Endothelial cell of umbilical vein (primary cell): ENCODE measurements at regions not wholly inside any gene's neighbourhood (a gene's known extent, or its start where the extent isn't known, plus 50 kb on each side); places are given as distances from the start of the nearest gene placed in this dataset.

Experiments used
- BruUV-seq: library from RNA; stranded (reverse); fragments of 400-500 nt; replicated peaks from 2 replicates; lab custom pipeline; 2021; lab: Mats Ljungman, UMichigan
- CTCF ChIA-PET: fragments of 300-600, 350-600 bp; sonication (Branson Sonifier 250); formaldehyde crosslinking; loops from one replicate; lab custom pipeline; 2021; ENCODE audit warnings: antibody characterized with exemption, inconsistent platforms; lab: Charles Lee
- POLR2A ChIA-PET: fragments of 300-600, 350-600 bp; sonication (Branson Sonifier 250); formaldehyde crosslinking; loops from one replicate; lab custom pipeline; 2021; ENCODE audit warnings: antibody characterized with exemption, inconsistent platforms; lab: Charles Lee
- DNase-seq: peaks from one replicate; pipeline ENCODE4 v3.0.0-alpha.2; 2011; ENCODE audit warnings: low read depth, low spot score
- FAIRE-seq: peaks from 2 replicates; lab custom pipeline; 2011; peaks lifted over from hg19 to GRCh38; lab: Jason Lieb, UNC
- H2AFZ ChIP-seq: 2 replicates; pipeline ENCODE4 v1.6.0; 2012; ENCODE audit warnings: low read depth, low read length, control low read depth, inconsistent platforms
- H3K27ac ChIP-seq: 2 replicates; pipeline ENCODE4 v1.5.1; 2011; ENCODE audit warnings: low read depth, mild to moderate bottlenecking, control low read depth, low read length, moderate library complexity; ENCODE audit not compliant: insufficient read depth
- H3K27me3 ChIP-seq, 2 experiments: 2 replicates each; pipeline versions ENCODE4 v1.6.0 to v1.6.1; 2011; ENCODE audit warnings: low read length in 2 of 2, mixed read lengths in 1 of 2; ENCODE audit not compliant: control insufficient read depth in 2 of 2, insufficient read depth in 2 of 2
- H3K36me3 ChIP-seq, 2 experiments: 2 replicates in 1 of 2; 3 replicates in 1 of 2; pipeline ENCODE4 v1.5.1; 2011; ENCODE audit warnings: low read length in 2 of 2, mild to moderate bottlenecking in 1 of 2, moderate library complexity in 1 of 2; ENCODE audit not compliant: control insufficient read depth in 2 of 2, insufficient read depth in 2 of 2; ENCODE audit errors: extremely low read depth in 1 of 2
- H3K4me1 ChIP-seq: 3 replicates; pipeline ENCODE4 v1.5.1; 2011; ENCODE audit warnings: mild to moderate bottlenecking, low read length; ENCODE audit not compliant: control insufficient read depth, insufficient read depth; ENCODE audit errors: extremely low read depth
- H3K4me2 ChIP-seq: 2 replicates; pipeline ENCODE4 v1.6.1; 2011; ENCODE audit warnings: low read length, control low read depth, mixed read lengths; ENCODE audit not compliant: insufficient read depth
- H3K4me3 ChIP-seq, 3 experiments: fragments of 200-600 bp in 1 of 3; sonication (generic), shearing (Covaris generic) in 1 of 3; replicated peaks in 1 of 3; 2 replicates each; pipeline ENCODE4 v1.5.1; 2011 to 2016; ENCODE audit warnings: control low read depth in 3 of 3, low read length in 3 of 3, mild to moderate bottlenecking in 2 of 3, inconsistent platforms in 1 of 3, low read depth in 1 of 3, moderate library complexity in 1 of 3; ENCODE audit not compliant: insufficient read depth in 1 of 3
- H3K79me2 ChIP-seq: 2 replicates; pipeline ENCODE4 v1.6.0; 2012; ENCODE audit warnings: low read length, inconsistent platforms; ENCODE audit not compliant: control insufficient read depth, insufficient read depth
- H3K9ac ChIP-seq: replicated peaks from 2 replicates; pipeline ENCODE3; 2011; ENCODE audit warnings: low read length, control low read depth; ENCODE audit not compliant: insufficient read depth; ENCODE audit errors: extremely low read depth
- H3K9me1 ChIP-seq: replicated peaks from 3 replicates; pipeline ENCODE4 v1.6.0; 2011; ENCODE audit warnings: mild to moderate bottlenecking, low read length; ENCODE audit not compliant: control insufficient read depth, insufficient read depth; ENCODE audit errors: extremely low read depth
- H3K9me3 ChIP-seq: replicated peaks from 2 replicates; pipeline ENCODE4 v1.5.1; 2012; ENCODE audit warnings: low read length, inconsistent platforms; ENCODE audit not compliant: control insufficient read depth, insufficient read depth
- H4K20me1 ChIP-seq: replicated peaks from 2 replicates; pipeline ENCODE3; 2011; ENCODE audit warnings: mild to moderate bottlenecking, low read length; ENCODE audit not compliant: control insufficient read depth, insufficient read depth; ENCODE audit errors: extremely low read depth
- EZH2 ChIP-seq: IDR thresholded peaks from 2 replicates; pipeline ENCODE4 v1.6.1; 2012; ENCODE audit warnings: borderline replicate concordance, low read depth, mild to moderate bottlenecking, moderate library complexity, low read length, inconsistent platforms; ENCODE audit not compliant: severe bottlenecking
- FOS ChIP-seq: IDR thresholded peaks from 2 replicates; pipeline ENCODE4 v1.6.1; 2011; ENCODE audit warnings: mild to moderate bottlenecking, low read length, moderate library complexity, borderline replicate concordance; ENCODE audit not compliant: insufficient read depth
- GATA2 ChIP-seq: IDR thresholded peaks from 2 replicates; pipeline ENCODE4 v1.7.0; 2011; ENCODE audit warnings: low read depth, mild to moderate bottlenecking, moderate library complexity, mixed read lengths, low read length; ENCODE audit not compliant: insufficient read length, insufficient read depth
- JUN ChIP-seq: IDR thresholded peaks from 2 replicates; pipeline ENCODE4 v1.6.1; 2011; ENCODE audit warnings: borderline replicate concordance, low read depth; ENCODE audit not compliant: insufficient read length, insufficient read depth
- MAX ChIP-seq: IDR thresholded peaks from 2 replicates; pipeline ENCODE4 v1.6.1; 2011; ENCODE audit not compliant: insufficient read depth, insufficient read length
- MYC ChIP-seq: IDR thresholded peaks from one replicate; pipeline ENCODE4 v1.6.1; 2011; ENCODE audit warnings: mild to moderate bottlenecking, low read depth, low read length
- POLR2A ChIP-seq: IDR thresholded peaks from 2 replicates; pipeline ENCODE4 v1.6.1; 2012; ENCODE audit warnings: low read depth, mild to moderate bottlenecking, control low read depth, low read length
- POLR2AphosphoS5 ChIP-seq: IDR thresholded peaks from 2 replicates; pipeline ENCODE4 v1.6.1; 2012; ENCODE audit warnings: low read depth, mild to moderate bottlenecking, control low read depth, low read length, moderate library complexity; ENCODE audit not compliant: insufficient read depth
- dilution Hi-C: fragments of 300-500 bp; cut with MboI; formaldehyde crosslinking; loops from one replicate; pipeline ENCODE4 v1.15.0; 2019; ENCODE audit warnings: low sequenced_read_pairs; ENCODE audit not compliant: extremely low pct_ligation_motif_present
- intact Hi-C: fragments of 100-400 bp; cut with micrococcal nuclease; formaldehyde crosslinking; loops from one replicate; pipeline ENCODE4 v1.10.0; 2022
- TF ChIP-seq, protein P1 (sequence below), 2 donors: IDR thresholded peaks; 1 replicate in 1 of 2; 2 replicates in 1 of 2; pipeline ENCODE4 v1.5.1; 2011; ENCODE audit warnings: low read length in 2 of 2, mild to moderate bottlenecking in 2 of 2, moderate library complexity in 2 of 2, control low read depth in 1 of 2, inconsistent platforms in 1 of 2, low read depth in 1 of 2; ENCODE audit not compliant: insufficient read depth in 1 of 2; ENCODE audit errors: extremely low read depth in 1 of 2

DNA sequence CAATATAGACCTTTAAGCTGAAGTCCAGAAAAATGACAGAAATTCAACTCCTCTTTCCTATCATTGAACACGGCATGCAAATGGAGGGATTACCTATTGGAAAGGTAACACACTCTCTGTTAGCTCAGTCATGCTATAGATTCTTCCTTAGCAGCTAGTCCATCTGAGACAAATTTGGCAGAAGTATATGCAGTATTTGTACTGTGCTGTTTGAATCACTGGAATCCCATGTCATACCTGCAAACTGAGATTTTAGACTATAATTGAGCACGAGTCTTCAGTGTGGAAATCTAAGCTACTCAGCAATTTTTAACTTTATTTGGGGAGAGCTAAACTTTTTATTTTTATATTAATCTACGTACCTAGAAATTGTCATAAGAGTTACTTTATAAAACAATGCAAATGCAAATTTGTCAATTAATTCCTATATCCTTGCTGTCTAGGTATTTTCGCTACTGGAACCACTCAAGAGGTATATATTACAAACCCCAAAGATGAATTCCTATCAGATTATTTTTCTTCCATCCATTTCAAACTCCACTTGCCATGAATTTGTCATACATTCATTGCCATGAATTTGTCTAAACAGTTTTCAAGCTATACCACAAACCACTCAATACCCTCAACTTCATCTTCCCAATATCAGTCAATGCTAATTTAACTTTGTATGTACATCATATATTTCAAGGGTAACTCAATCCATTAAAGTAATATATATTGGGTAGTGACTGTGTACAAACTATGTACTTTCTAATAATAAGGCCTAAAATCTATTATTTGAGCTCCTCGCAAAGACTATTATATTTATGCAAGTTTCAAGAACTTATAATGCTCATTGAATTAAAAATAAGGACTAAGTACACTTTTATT, 224.8 kb downstream of the MEF2C start:
- no peak for DNase-seq
- ChIA-PET CTCF (interaction anchor here (0.6 to 4.0 kb wide), 4 partner anchors 8 to 877 kb away, joined by 3 to 27 read pairs (median 8); no protein-coding TSS in a partner anchor), POLR2A (no interaction called here)
- H2AFZ ChIP-seq: no peak overlapping the region
- H4K20me1 ChIP-seq: no peaks in the 10 kb centered on the region
- H3K27ac ChIP-seq: no peak overlapping the region
- no peaks in the 10 kb centered on the region for H3K79me2 ChIP-seq
- H3K9me3 ChIP-seq: no peaks in the 10 kb centered on the region
- H3K27me3 ChIP-seq: peaks cover 40 to 73% of the 10 kb centered on the region in 2 experiments
- dilution Hi-C loops (no loop called here), intact Hi-C loops (no loop called here)
- H3K9ac ChIP-seq: no peak overlapping the region
- H3K4me2 ChIP-seq: no peak overlapping the region
- TF ChIP-seq JUN (no peak), GATA2 (no peak), EZH2 (no peak), POLR2AphosphoS5 (no peak), POLR2A (no peak), MAX (no peak), FOS (no peak), MYC (no peak)
- TF ChIP-seq, protein P1, sequence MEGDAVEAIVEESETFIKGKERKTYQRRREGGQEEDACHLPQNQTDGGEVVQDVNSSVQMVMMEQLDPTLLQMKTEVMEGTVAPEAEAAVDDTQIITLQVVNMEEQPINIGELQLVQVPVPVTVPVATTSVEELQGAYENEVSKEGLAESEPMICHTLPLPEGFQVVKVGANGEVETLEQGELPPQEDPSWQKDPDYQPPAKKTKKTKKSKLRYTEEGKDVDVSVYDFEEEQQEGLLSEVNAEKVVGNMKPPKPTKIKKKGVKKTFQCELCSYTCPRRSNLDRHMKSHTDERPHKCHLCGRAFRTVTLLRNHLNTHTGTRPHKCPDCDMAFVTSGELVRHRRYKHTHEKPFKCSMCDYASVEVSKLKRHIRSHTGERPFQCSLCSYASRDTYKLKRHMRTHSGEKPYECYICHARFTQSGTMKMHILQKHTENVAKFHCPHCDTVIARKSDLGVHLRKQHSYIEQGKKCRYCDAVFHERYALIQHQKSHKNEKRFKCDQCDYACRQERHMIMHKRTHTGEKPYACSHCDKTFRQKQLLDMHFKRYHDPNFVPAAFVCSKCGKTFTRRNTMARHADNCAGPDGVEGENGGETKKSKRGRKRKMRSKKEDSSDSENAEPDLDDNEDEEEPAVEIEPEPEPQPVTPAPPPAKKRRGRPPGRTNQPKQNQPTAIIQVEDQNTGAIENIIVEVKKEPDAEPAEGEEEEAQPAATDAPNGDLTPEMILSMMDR (IDR thresholded peaks at IDR 0.05; ENCODE audit: extremely low read depth in 1 of 2, insufficient read depth in 1 of 2, low read depth in 1 of 2, low read length in 2 of 2): no peak
- no TSS peak for BruUV-seq
- no peaks in the 10 kb centered on the region for H3K9me1 ChIP-seq
- no peak overlapping the region for H3K4me3 ChIP-seq
- H3K4me1 ChIP-seq: peaks cover 5% of the 10 kb centered on the region
- no peak for FAIRE-seq
- no peaks in the 10 kb centered on the region for H3K36me3 ChIP-seq
